Right kidney (tissue), 1 donor: ENCODE measurements at regions not wholly inside any gene's neighbourhood (a gene's known extent, or its start where the extent isn't known, plus 50 kb on each side); places are given as distances from the start of the nearest gene placed in this dataset.
"Not testable (repeated sequence)": the region's sequence is repeated elsewhere in the genome, so short reads cannot be mapped to it uniquely, and the experiment has no call there.

Source experiments
- DNase-seq: peaks from one replicate; pipeline ENCODE4 v3.0.0-alpha.2; 2016

GRCh38 chr4:131093303-131093702, 1997.4 kb downstream of the C4orf33 start:
- DNase-seq = no peak

- no peak for DNase-seq
Measured at GRCh38 chr4:131098976-131099375, 2003.0 kb downstream of the C4orf33 start.

- DNase-seq = no peak
Measured at GRCh38 chr4:131113273-131113672, 2017.3 kb downstream of the C4orf33 start.

GRCh38 chr4:131113704-131114103, 2017.8 kb downstream of the C4orf33 start:
- DNase-seq = no peak

GRCh38 chr4:131119661-131120060, 2023.7 kb downstream of the C4orf33 start:
- no peak for DNase-seq

GRCh38 chr4:131137196-131137595, 2011.9 kb upstream of the PCDH10 start:
- DNase-seq = no peak

- DNase-seq = no peak
Measured at GRCh38 chr4:131159261-131159660, 1989.8 kb upstream of the PCDH10 start.

- no peak for DNase-seq
Measured at GRCh38 chr4:131192318-131192717, 1956.8 kb upstream of the PCDH10 start.

GRCh38 chr4:131207589-131207988, 1941.5 kb upstream of the PCDH10 start:
- no peak for DNase-seq

GRCh38 chr4:131248314-131248713, 1900.8 kb upstream of the PCDH10 start:
- DNase-seq = no peak

- no peak for DNase-seq
Measured at GRCh38 chr4:131251321-131251720, 1897.8 kb upstream of the PCDH10 start.

- DNase-seq = no peak
Measured at GRCh38 chr4:131257241-131257640, 1891.9 kb upstream of the PCDH10 start.

GRCh38 chr4:131258361-131258760, 1890.7 kb upstream of the PCDH10 start:
- no peak for DNase-seq

GRCh38 chr4:131288441-131288840, 1860.7 kb upstream of the PCDH10 start:
- DNase-seq = no peak

GRCh38 chr4:131296192-131296591, 1852.9 kb upstream of the PCDH10 start:
- DNase-seq = no peak

GRCh38 chr4:131302108-131302507, 1847.0 kb upstream of the PCDH10 start:
- DNase-seq = no peak

GRCh38 chr4:131304686-131305085, 1844.4 kb upstream of the PCDH10 start:
- DNase-seq = no peak

- no peak for DNase-seq
Measured at GRCh38 chr4:131309628-131310027, 1839.5 kb upstream of the PCDH10 start.

GRCh38 chr4:131316086-131316485, 1833.0 kb upstream of the PCDH10 start:
- DNase-seq = no peak

- no peak for DNase-seq
Measured at GRCh38 chr4:131337936-131338335, 1811.2 kb upstream of the PCDH10 start.

GRCh38 chr4:131339137-131339536, 1810.0 kb upstream of the PCDH10 start:
- DNase-seq = no peak

- no peak for DNase-seq
Measured at GRCh38 chr4:131344761-131345160, 1804.3 kb upstream of the PCDH10 start.

GRCh38 chr4:131347816-131348215, 1801.3 kb upstream of the PCDH10 start:
- no peak for DNase-seq

- no peak for DNase-seq
Measured at GRCh38 chr4:131348263-131348662, 1800.8 kb upstream of the PCDH10 start.

- DNase-seq = not testable (repeated sequence)
Measured at GRCh38 chr4:131352371-131352770, 1796.7 kb upstream of the PCDH10 start.
